ENCODE measurements at regions not wholly inside any gene's neighbourhood (a gene's known extent, or its start where the extent isn't known, plus 50 kb on each side); places are given as distances from the start of the nearest gene placed in this dataset.

DNA sequence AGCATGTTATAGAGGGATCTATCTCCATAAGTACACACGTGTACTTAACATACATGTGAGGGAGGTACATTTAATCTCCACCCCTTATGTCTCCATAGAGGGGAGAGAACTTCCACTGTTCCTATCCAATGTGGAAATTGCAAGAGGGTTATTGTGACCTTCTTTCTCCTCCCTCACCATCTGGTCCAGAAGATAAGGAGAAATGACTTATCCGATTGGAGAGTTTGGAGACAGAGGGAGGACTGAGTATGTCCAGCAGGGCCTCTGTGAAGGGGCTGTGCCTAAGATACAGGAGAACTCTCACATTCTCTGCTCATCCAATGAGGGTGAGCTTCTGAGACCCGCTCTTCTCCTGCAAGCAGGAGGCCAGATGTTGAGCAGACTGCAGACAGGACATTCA lies 113.1 kb downstream of the QDPR start:
- no peak for TF ChIP-seq CTCF (IDR thresholded peaks at IDR 0.05; ENCODE audit: low read depth, low read length, missing control alignments)
- DNase-seq (ENCODE audit: extremely low read depth, low read depth) = no peak
- H3K4me3 ChIP-seq (replicated peaks; ENCODE audit: low read depth, low read length) = no peak overlapping the region

- TF ChIP-seq CTCF (IDR thresholded peaks at IDR 0.05; ENCODE audit: low read depth, low read length, missing control alignments) = no peak
Observed at GRCh38 chr4:17398035-17398434, 113.9 kb downstream of the QDPR start.

GRCh38 chr4:17397611-17398010 lies 114.3 kb downstream of the QDPR start:
- H3K4me3 ChIP-seq (replicated peaks; ENCODE audit: low read depth, low read length) = no peak overlapping the region
- no peak for TF ChIP-seq CTCF (IDR thresholded peaks at IDR 0.05; ENCODE audit: low read depth, low read length, missing control alignments)
- no peak for DNase-seq (ENCODE audit: extremely low read depth, low read depth)

More at GRCh38 chr4:17398035-17398434, 113.9 kb downstream of the QDPR start:
- DNase-seq (ENCODE audit: extremely low read depth, low read depth) = no peak
- H3K4me3 ChIP-seq (replicated peaks; ENCODE audit: low read depth, low read length) = no peak overlapping the region

DNA sequence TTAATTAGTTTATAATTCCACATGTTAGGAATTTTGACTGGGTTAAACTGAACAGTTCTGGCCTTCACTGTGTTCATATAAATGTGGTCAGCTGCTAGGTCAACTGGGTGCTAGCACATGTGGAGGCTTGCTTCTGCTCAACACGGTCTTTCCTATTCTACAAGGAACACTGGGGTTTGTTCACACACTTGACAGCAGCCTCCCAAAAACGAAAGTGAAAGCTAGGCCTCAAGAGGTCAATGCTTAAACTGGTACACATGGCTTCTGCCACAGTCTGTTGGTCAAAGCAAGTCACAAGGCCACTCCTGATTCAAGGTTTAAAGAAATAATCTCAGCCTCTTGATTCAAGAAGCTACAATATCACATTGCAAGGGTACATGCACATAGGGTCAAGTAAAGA lies 126.5 kb downstream of the QDPR start:
- DNase-seq (ENCODE audit: extremely low read depth, low read depth) = no peak
- H3K4me3 ChIP-seq (replicated peaks; ENCODE audit: low read depth, low read length) = no peak overlapping the region
- TF ChIP-seq CTCF (IDR thresholded peaks at IDR 0.05; ENCODE audit: low read depth, low read length, missing control alignments) = no peak

DNA sequence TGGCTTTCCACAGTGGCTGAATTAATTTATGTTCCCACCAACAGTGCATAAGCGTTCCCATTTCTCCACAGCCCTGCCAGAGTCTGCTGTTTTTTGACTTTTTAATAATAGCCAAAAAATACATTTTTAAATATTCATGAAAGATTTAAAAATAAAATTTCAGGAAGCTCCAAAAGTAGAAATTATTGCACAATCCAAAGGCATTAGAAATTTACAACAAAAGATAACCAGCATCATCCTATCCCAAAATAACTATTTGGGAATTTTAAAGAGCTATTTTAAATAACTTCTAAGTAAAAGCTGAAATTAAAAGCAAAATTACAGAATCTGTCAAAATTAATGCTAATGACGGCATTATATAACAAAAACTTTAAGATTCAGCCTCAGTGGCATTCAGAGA lies 131.5 kb downstream of the QDPR start:
- no peak for DNase-seq (ENCODE audit: extremely low read depth, low read depth)
- no peak overlapping the region for H3K4me3 ChIP-seq (replicated peaks; ENCODE audit: low read depth, low read length)
- TF ChIP-seq CTCF (IDR thresholded peaks at IDR 0.05; ENCODE audit: low read depth, low read length, missing control alignments) = no peak

- TF ChIP-seq CTCF (IDR thresholded peaks at IDR 0.05; ENCODE audit: low read depth, low read length, missing control alignments) = no peak
- no peak for DNase-seq (ENCODE audit: extremely low read depth, low read depth)
- no peak overlapping the region for H3K4me3 ChIP-seq (replicated peaks; ENCODE audit: low read depth, low read length)
Observed at GRCh38 chr4:17376205-17376604, 135.7 kb downstream of the QDPR start.

DNA sequence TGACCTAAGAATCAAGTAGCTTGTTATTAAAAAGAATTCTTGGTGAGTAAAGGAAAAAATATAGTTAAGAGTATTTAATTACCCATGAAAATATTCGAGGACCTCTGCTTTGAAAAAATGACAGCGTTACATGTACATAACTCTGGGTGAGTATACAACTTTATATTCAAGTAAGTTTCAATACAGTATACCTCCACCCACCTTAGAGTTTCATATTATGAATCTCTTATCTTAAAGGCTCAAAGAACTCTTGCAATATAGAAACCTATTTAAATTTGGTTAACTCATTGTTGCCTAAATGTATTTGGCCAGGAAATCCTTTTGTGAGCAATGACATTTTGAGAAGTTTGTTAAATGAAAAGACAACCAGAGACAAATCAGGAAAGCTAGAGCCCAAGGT lies 138.2 kb downstream of the QDPR start:
- no peak for TF ChIP-seq CTCF (IDR thresholded peaks at IDR 0.05; ENCODE audit: low read depth, low read length, missing control alignments)
- no peak overlapping the region for H3K4me3 ChIP-seq (replicated peaks; ENCODE audit: low read depth, low read length)
- no peak for DNase-seq (ENCODE audit: extremely low read depth, low read depth)

Data from HFF-Myc (cell line).